Activated B cell treated with CpG ODN at 0.5 μM for 24 hours (primary cell): ENCODE measurements at regions not wholly inside any gene's neighbourhood (a gene's known extent, or its start where the extent isn't known, plus 50 kb on each side); places are given as distances from the start of the nearest gene placed in this dataset.

Experiments
- ATAC-seq: fragments of 200-7000 bp; cut with Tn5 transposase; one replicate; pipeline ENCODE4 v1.10.0; 2021; ENCODE audit warnings: low read depth, mild to moderate bottlenecking, moderate library complexity
- CTCF ChIA-PET: fragments of 350-600 bp; sonication (Branson Sonifier 250); formaldehyde crosslinking; loops from one replicate; lab custom pipeline; 2021; ENCODE audit warnings: antibody characterized with exemption; lab: Charles Lee
- POLR2A ChIA-PET: fragments of 350-600 bp; sonication (Branson Sonifier 250); formaldehyde crosslinking; loops from one replicate; lab custom pipeline; 2021; ENCODE audit warnings: antibody characterized with exemption; lab: Charles Lee
- DNase-seq: peaks from one replicate; pipeline ENCODE4 v3.0.0; 2022
- H3K27ac Mint-ChIP-seq: one replicate; pipeline ENCODE4 v1.8.0; 2020; ENCODE audit warnings: mixed read lengths
- H3K27me3 Mint-ChIP-seq: one replicate; pipeline ENCODE4 v1.8.0; 2021; ENCODE audit warnings: mixed read lengths
- H3K36me3 Mint-ChIP-seq: one replicate; pipeline ENCODE4 v1.8.0; 2021; ENCODE audit warnings: low read depth, mixed read lengths
- H3K4me1 Mint-ChIP-seq: one replicate; pipeline ENCODE4 v1.8.0; 2021; ENCODE audit warnings: mixed read lengths
- H3K4me3 Mint-ChIP-seq: one replicate; pipeline ENCODE4 v1.8.0; 2020; ENCODE audit warnings: mild to moderate bottlenecking, mixed read lengths
- H3K9me3 Mint-ChIP-seq: one replicate; pipeline ENCODE4 v1.8.0; 2020; ENCODE audit warnings: mixed read lengths
- intact Hi-C: fragments of 100-400 bp; cut with micrococcal nuclease; formaldehyde crosslinking; loops from one replicate; pipeline ENCODE4 v1.15.1; 2024
- TF ChIP-seq, protein P1 (sequence below): fragments of 200-600 bp; IDR thresholded peaks from one replicate; pipeline ENCODE4 v1.8.0; 2022; ENCODE audit warnings: antibody characterized with exemption, mild to moderate bottlenecking

DNA sequence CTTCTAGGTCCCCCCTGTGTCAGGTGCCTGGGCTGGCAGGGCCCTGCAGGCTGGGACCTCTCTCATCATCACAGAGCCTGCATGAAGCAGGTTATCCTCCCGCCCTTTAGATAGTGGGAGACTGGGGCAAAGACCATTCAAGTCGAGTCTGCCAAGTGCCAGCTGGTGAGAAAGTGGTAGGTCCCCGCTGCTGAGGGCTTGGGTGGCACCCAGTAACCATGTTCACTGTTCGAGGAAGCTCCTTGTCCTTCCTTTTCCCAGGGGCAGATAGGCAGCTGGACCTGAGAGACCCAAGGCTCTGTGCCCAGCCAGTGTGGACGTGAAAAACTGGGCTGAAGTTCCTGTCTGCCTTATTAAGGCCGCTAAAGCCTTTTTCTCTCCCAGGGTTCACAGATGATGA, 1319.8 kb downstream of the TBC1D22A start:
- intact Hi-C loops: no loop called here
- CTCF ChIA-PET: no interaction called here
- POLR2A ChIA-PET: no interaction called here
- Mint-ChIP-seq H3K4me1 (peaks cover 44% of the 10 kb centered on the region), H3K27ac (no peak overlapping the region), H3K27me3 (no peaks in the 10 kb centered on the region), H3K4me3 (no peak overlapping the region), H3K9me3 (no peaks in the 10 kb centered on the region), H3K36me3 (no peaks in the 10 kb centered on the region)
- no peak for DNase-seq
- TF ChIP-seq, protein P1, sequence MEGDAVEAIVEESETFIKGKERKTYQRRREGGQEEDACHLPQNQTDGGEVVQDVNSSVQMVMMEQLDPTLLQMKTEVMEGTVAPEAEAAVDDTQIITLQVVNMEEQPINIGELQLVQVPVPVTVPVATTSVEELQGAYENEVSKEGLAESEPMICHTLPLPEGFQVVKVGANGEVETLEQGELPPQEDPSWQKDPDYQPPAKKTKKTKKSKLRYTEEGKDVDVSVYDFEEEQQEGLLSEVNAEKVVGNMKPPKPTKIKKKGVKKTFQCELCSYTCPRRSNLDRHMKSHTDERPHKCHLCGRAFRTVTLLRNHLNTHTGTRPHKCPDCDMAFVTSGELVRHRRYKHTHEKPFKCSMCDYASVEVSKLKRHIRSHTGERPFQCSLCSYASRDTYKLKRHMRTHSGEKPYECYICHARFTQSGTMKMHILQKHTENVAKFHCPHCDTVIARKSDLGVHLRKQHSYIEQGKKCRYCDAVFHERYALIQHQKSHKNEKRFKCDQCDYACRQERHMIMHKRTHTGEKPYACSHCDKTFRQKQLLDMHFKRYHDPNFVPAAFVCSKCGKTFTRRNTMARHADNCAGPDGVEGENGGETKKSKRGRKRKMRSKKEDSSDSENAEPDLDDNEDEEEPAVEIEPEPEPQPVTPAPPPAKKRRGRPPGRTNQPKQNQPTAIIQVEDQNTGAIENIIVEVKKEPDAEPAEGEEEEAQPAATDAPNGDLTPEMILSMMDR: no peak
- ATAC-seq: no peak

- POLR2A ChIA-PET: no interaction called here
- H3K9me3 Mint-ChIP-seq: no peaks in the 10 kb centered on the region
- H3K27ac Mint-ChIP-seq: no peak overlapping the region
- no peak overlapping the region for H3K4me3 Mint-ChIP-seq
- intact Hi-C loops: no loop called here
- H3K36me3 Mint-ChIP-seq: no peaks in the 10 kb centered on the region
- CTCF ChIA-PET: no interaction called here
- TF ChIP-seq, protein P1: no peak
- DNase-seq (no peak), ATAC-seq (no peak)
- no peaks in the 10 kb centered on the region for H3K27me3 Mint-ChIP-seq
- H3K4me1 Mint-ChIP-seq: peaks cover 45% of the 10 kb centered on the region
Measured at GRCh38 chr22:48081281-48081680, 1318.8 kb downstream of the TBC1D22A start.

- no peak overlapping the region for H3K27ac Mint-ChIP-seq
Measured at GRCh38 chr22:48080316-48081165, 1318.1 kb downstream of the TBC1D22A start.

DNA sequence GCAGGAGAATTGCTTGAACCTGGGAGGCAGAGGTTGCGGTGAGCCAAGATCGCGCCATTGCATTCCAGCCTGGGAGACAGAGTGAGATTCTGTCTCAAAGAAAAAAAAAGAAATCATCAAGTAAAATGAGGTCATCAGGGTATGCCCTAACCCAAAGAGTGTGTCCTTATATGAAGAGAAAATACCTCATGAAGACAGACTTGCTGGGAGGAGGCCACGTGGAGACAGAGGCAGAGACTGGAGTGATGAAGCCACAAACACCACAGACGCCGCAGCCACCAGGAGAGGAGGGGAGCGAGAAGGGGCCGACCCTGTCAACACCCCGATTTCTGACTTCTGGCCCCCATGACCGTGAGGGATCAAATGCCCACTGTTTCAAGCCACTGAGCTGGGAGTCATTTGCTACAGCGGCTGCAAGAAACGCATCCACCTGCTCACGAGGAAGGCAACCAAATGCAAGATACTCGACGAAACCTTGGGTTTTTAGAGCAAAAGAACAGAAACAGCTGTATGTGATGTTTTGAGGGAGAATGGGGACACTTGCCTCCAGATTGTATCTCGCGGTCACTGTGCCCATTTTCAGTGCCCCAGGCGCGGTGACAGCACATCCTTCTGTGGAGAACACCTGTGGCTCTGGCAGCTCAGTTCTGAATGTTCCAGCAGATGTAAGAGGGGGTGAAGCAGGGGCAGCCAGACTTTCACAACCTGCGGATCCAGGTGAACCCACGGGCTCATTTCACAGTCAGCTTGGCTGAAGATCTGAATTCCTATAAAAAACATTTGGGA, 1317.2 kb downstream of the TBC1D22A start:
- Mint-ChIP-seq H3K4me3 (no peak overlapping the region), H3K36me3 (no peaks in the 10 kb centered on the region), H3K9me3 (no peaks in the 10 kb centered on the region), H3K27ac (no peak overlapping the region), H3K4me1 (peaks cover 38% of the 10 kb centered on the region), H3K27me3 (no peaks in the 10 kb centered on the region)
- DNase-seq: no peak
- ATAC-seq: no peak
- intact Hi-C loops: no loop called here
- ChIA-PET CTCF (no interaction called here), POLR2A (no interaction called here)
- TF ChIP-seq, protein P1: no peak

More at GRCh38 chr22:48080316-48081165, 1318.1 kb downstream of the TBC1D22A start:
- TF ChIP-seq, protein P1: no peak
- H3K4me3 Mint-ChIP-seq: no peak overlapping the region
- no peaks in the 10 kb centered on the region for H3K27me3 Mint-ChIP-seq
- no peak for ATAC-seq
- intact Hi-C loops: no loop called here
- DNase-seq: no peak
- POLR2A ChIA-PET: no interaction called here
- no peaks in the 10 kb centered on the region for H3K36me3 Mint-ChIP-seq
- H3K9me3 Mint-ChIP-seq: no peaks in the 10 kb centered on the region
- CTCF ChIA-PET: no interaction called here
- peaks cover 45% of the 10 kb centered on the region for H3K4me1 Mint-ChIP-seq

GRCh38 chr22:48078825-48079224, 1316.4 kb downstream of the TBC1D22A start:
- TF ChIP-seq, protein P1: no peak
- Mint-ChIP-seq H3K36me3 (no peaks in the 10 kb centered on the region), H3K4me1 (peaks cover 29% of the 10 kb centered on the region), H3K4me3 (no peak overlapping the region), H3K9me3 (no peaks in the 10 kb centered on the region), H3K27ac (no peak overlapping the region), H3K27me3 (no peaks in the 10 kb centered on the region)
- intact Hi-C loops: no loop called here
- CTCF ChIA-PET: no interaction called here
- ATAC-seq: no peak
- POLR2A ChIA-PET: no interaction called here
- DNase-seq: no peak
